ENCODE measurements at regions not wholly inside any gene's neighbourhood (a gene's known extent, or its start where the extent isn't known, plus 50 kb on each side); places are given as distances from the start of the nearest gene placed in this dataset.

DNA sequence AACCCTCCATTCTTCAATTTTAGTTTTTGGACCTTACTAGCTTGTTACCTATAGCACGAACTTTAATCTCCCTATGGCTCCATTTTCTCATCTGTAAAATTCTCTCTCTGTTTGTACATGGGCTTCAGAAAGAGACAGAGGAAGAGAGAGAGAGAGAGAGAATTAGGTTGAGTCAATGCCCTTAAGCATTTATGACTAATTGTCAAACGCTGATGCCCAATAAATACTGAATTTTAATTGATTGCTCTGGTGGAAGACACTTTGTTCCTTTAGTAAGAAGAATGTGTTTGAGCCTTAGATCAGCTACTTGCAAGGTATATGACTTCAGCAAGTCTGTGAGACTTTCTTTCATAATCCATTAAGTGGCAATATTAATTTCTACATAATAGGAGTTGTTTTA is 743.1 kb upstream of the ADGRL4 start:
- Histone ChIP-seq H3K9me3 (ENCODE audit: insufficient read depth, low read length) (no peaks in the 10 kb centered on the region), H3K4me3 (ENCODE audit: insufficient read length, low read depth) (no peak overlapping the region), H3K9ac (ENCODE audit: insufficient read length, low read depth) (no peak overlapping the region), H3K36me3 (ENCODE audit: insufficient read depth, insufficient read length, low read length) (no peaks in the 10 kb centered on the region), H3K27me3 (ENCODE audit: insufficient read depth, insufficient read length) (no peaks in the 10 kb centered on the region), H3K4me1 (ENCODE audit: insufficient read depth, insufficient read length) (no peaks in the 10 kb centered on the region)
- no peak for DNase-seq (ENCODE audit: low read depth, low spot score)
- TF ChIP-seq ZNF274 (IDR thresholded peaks at IDR 0.05; ENCODE audit: low read depth, low read length) (no peak), YY1 (IDR thresholded peaks at IDR 0.05; ENCODE audit: insufficient read depth, insufficient read length) (no peak), SUZ12 (IDR thresholded peaks at IDR 0.05; ENCODE audit: extremely low read depth, insufficient read depth, insufficient read length) (no peak)

GRCh38 chr1:79745929-79746328 is 739.4 kb upstream of the ADGRL4 start:
- TF ChIP-seq YY1 (IDR thresholded peaks at IDR 0.05; ENCODE audit: insufficient read depth, insufficient read length) (no peak), SUZ12 (IDR thresholded peaks at IDR 0.05; ENCODE audit: extremely low read depth, insufficient read depth, insufficient read length) (no peak), ZNF274 (IDR thresholded peaks at IDR 0.05; ENCODE audit: low read depth, low read length) (no peak)
- no peaks in the 10 kb centered on the region for H3K36me3 ChIP-seq (ENCODE audit: insufficient read depth, insufficient read length, low read length)
- no peak for DNase-seq (ENCODE audit: low read depth, low spot score)
- H3K9me3 ChIP-seq (ENCODE audit: insufficient read depth, low read length) = no peaks in the 10 kb centered on the region
- H3K27me3 ChIP-seq (ENCODE audit: insufficient read depth, insufficient read length) = no peaks in the 10 kb centered on the region
- no peak overlapping the region for H3K4me3 ChIP-seq (ENCODE audit: insufficient read length, low read depth)
- no peaks in the 10 kb centered on the region for H3K4me1 ChIP-seq (ENCODE audit: insufficient read depth, insufficient read length)
- no peak overlapping the region for H3K9ac ChIP-seq (ENCODE audit: insufficient read length, low read depth)

- no peak for DNase-seq (ENCODE audit: low read depth, low spot score)
- Histone ChIP-seq H3K4me1 (ENCODE audit: insufficient read depth, insufficient read length) (no peaks in the 10 kb centered on the region), H3K4me3 (ENCODE audit: insufficient read length, low read depth) (no peak overlapping the region), H3K36me3 (ENCODE audit: insufficient read depth, insufficient read length, low read length) (no peaks in the 10 kb centered on the region), H3K9me3 (ENCODE audit: insufficient read depth, low read length) (no peaks in the 10 kb centered on the region), H3K27me3 (ENCODE audit: insufficient read depth, insufficient read length) (no peaks in the 10 kb centered on the region), H3K9ac (ENCODE audit: insufficient read length, low read depth) (no peak overlapping the region)
- TF ChIP-seq YY1 (IDR thresholded peaks at IDR 0.05; ENCODE audit: insufficient read depth, insufficient read length) (no peak), SUZ12 (IDR thresholded peaks at IDR 0.05; ENCODE audit: extremely low read depth, insufficient read depth, insufficient read length) (no peak), ZNF274 (IDR thresholded peaks at IDR 0.05; ENCODE audit: low read depth, low read length) (no peak)
Measured at GRCh38 chr1:79744746-79745145, 738.2 kb upstream of the ADGRL4 start.

GRCh38 chr1:79741720-79742421 is 735.3 kb upstream of the ADGRL4 start:
- Histone ChIP-seq H3K36me3 (ENCODE audit: insufficient read depth, insufficient read length, low read length) (no peaks in the 10 kb centered on the region), H3K9me3 (ENCODE audit: insufficient read depth, low read length) (no peaks in the 10 kb centered on the region), H3K27me3 (ENCODE audit: insufficient read depth, insufficient read length) (no peaks in the 10 kb centered on the region), H3K4me3 (ENCODE audit: insufficient read length, low read depth) (no peak overlapping the region), H3K9ac (ENCODE audit: insufficient read length, low read depth) (no peak overlapping the region), H3K4me1 (ENCODE audit: insufficient read depth, insufficient read length) (no peaks in the 10 kb centered on the region)
- no peak for DNase-seq (ENCODE audit: low read depth, low spot score)
- TF ChIP-seq YY1 (IDR thresholded peaks at IDR 0.05; ENCODE audit: insufficient read depth, insufficient read length) (no peak), SUZ12 (IDR thresholded peaks at IDR 0.05; ENCODE audit: extremely low read depth, insufficient read depth, insufficient read length) (no peak), ZNF274 (IDR thresholded peaks at IDR 0.05; ENCODE audit: low read depth, low read length) (no peak)

- TF ChIP-seq SUZ12 (IDR thresholded peaks at IDR 0.05; ENCODE audit: extremely low read depth, insufficient read depth, insufficient read length) = no peak
- TF ChIP-seq ZNF274 (IDR thresholded peaks at IDR 0.05; ENCODE audit: low read depth, low read length) = no peak
- no peak for TF ChIP-seq YY1 (IDR thresholded peaks at IDR 0.05; ENCODE audit: insufficient read depth, insufficient read length)
- H3K4me1 ChIP-seq (ENCODE audit: insufficient read depth, insufficient read length) = no peaks in the 10 kb centered on the region
- no peak overlapping the region for H3K9ac ChIP-seq (ENCODE audit: insufficient read length, low read depth)
- DNase-seq (ENCODE audit: low read depth, low spot score) = no peak
- no peaks in the 10 kb centered on the region for H3K9me3 ChIP-seq (ENCODE audit: insufficient read depth, low read length)
- H3K36me3 ChIP-seq (ENCODE audit: insufficient read depth, insufficient read length, low read length) = no peaks in the 10 kb centered on the region
- no peaks in the 10 kb centered on the region for H3K27me3 ChIP-seq (ENCODE audit: insufficient read depth, insufficient read length)
- H3K4me3 ChIP-seq (ENCODE audit: insufficient read length, low read depth) = no peak overlapping the region
Measured at GRCh38 chr1:79738101-79738500, 731.6 kb upstream of the ADGRL4 start.

- H3K27me3 ChIP-seq (ENCODE audit: insufficient read depth, insufficient read length) = no peaks in the 10 kb centered on the region
- H3K9ac ChIP-seq (ENCODE audit: insufficient read length, low read depth) = no peak overlapping the region
- no peaks in the 10 kb centered on the region for H3K36me3 ChIP-seq (ENCODE audit: insufficient read depth, insufficient read length, low read length)
- no peak for DNase-seq (ENCODE audit: low read depth, low spot score)
- TF ChIP-seq SUZ12 (IDR thresholded peaks at IDR 0.05; ENCODE audit: extremely low read depth, insufficient read depth, insufficient read length) (no peak), YY1 (IDR thresholded peaks at IDR 0.05; ENCODE audit: insufficient read depth, insufficient read length) (no peak), ZNF274 (IDR thresholded peaks at IDR 0.05; ENCODE audit: low read depth, low read length) (no peak)
- H3K4me1 ChIP-seq (ENCODE audit: insufficient read depth, insufficient read length) = no peaks in the 10 kb centered on the region
- H3K9me3 ChIP-seq (ENCODE audit: insufficient read depth, low read length) = no peaks in the 10 kb centered on the region
- no peak overlapping the region for H3K4me3 ChIP-seq (ENCODE audit: insufficient read length, low read depth)
Measured at GRCh38 chr1:79737193-79737592, 730.7 kb upstream of the ADGRL4 start.

- no peaks in the 10 kb centered on the region for H3K36me3 ChIP-seq (ENCODE audit: insufficient read depth, insufficient read length, low read length)
- H3K4me3 ChIP-seq (ENCODE audit: insufficient read length, low read depth) = no peak overlapping the region
- H3K27me3 ChIP-seq (ENCODE audit: insufficient read depth, insufficient read length) = no peaks in the 10 kb centered on the region
- no peak overlapping the region for H3K9ac ChIP-seq (ENCODE audit: insufficient read length, low read depth)
- DNase-seq (ENCODE audit: low read depth, low spot score) = no peak
- TF ChIP-seq ZNF274 (IDR thresholded peaks at IDR 0.05; ENCODE audit: low read depth, low read length) = no peak
- TF ChIP-seq SUZ12 (IDR thresholded peaks at IDR 0.05; ENCODE audit: extremely low read depth, insufficient read depth, insufficient read length) = no peak
- no peak for TF ChIP-seq YY1 (IDR thresholded peaks at IDR 0.05; ENCODE audit: insufficient read depth, insufficient read length)
- no peaks in the 10 kb centered on the region for H3K9me3 ChIP-seq (ENCODE audit: insufficient read depth, low read length)
- no peaks in the 10 kb centered on the region for H3K4me1 ChIP-seq (ENCODE audit: insufficient read depth, insufficient read length)
Measured at GRCh38 chr1:79732950-79733349, 726.4 kb upstream of the ADGRL4 start.
